ENCODE measurements at regions not wholly inside any gene's neighbourhood (a gene's known extent, or its start where the extent isn't known, plus 50 kb on each side); places are given as distances from the start of the nearest gene placed in this dataset.

DNA sequence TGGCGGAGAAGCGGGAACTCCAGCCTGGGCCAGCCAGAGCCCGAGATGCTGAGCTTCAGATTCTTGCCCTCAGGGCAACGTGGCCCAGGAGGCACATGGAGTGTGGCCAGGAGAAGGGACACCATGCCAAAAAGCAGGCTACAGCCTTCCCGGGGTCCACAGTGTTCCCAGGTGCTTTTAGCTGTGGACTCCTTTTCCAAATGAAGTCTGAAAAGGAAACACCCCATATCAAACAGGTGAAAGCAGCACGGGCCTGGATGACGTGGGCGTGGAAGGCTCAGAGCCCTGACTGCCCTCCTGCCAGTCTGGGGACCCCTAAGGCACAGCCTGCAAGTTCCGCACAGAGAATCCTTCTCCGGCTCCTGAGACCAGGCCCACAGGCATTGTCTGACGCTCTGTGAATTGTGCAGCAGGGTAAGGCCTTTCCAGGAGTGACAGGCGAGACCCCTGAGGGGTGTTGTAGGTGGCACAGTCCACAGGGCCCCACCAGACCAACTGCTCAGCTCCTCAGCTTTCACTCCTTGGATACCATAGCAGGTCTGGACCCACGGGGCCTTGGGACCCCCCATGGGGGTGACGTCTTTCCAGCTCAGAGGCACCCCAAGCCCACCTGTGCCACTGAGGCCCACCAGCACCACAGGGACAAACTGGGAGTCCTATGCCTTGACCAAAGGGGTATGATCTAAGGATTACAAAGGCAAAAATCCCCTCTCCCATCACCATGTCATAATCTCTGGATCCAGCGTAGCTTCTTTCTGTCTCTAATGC, 69.6 kb upstream of the RAB6C start:
- no peak for DNase-seq (ENCODE audit: low read depth)
- H3K4me3 ChIP-seq (ENCODE audit: low read depth, low read length) = no peak overlapping the region
- TF ChIP-seq, protein P1, sequence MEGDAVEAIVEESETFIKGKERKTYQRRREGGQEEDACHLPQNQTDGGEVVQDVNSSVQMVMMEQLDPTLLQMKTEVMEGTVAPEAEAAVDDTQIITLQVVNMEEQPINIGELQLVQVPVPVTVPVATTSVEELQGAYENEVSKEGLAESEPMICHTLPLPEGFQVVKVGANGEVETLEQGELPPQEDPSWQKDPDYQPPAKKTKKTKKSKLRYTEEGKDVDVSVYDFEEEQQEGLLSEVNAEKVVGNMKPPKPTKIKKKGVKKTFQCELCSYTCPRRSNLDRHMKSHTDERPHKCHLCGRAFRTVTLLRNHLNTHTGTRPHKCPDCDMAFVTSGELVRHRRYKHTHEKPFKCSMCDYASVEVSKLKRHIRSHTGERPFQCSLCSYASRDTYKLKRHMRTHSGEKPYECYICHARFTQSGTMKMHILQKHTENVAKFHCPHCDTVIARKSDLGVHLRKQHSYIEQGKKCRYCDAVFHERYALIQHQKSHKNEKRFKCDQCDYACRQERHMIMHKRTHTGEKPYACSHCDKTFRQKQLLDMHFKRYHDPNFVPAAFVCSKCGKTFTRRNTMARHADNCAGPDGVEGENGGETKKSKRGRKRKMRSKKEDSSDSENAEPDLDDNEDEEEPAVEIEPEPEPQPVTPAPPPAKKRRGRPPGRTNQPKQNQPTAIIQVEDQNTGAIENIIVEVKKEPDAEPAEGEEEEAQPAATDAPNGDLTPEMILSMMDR (conservative IDR thresholded peaks at IDR 0.05; ENCODE audit: low read depth, low read length) = no peak

DNA sequence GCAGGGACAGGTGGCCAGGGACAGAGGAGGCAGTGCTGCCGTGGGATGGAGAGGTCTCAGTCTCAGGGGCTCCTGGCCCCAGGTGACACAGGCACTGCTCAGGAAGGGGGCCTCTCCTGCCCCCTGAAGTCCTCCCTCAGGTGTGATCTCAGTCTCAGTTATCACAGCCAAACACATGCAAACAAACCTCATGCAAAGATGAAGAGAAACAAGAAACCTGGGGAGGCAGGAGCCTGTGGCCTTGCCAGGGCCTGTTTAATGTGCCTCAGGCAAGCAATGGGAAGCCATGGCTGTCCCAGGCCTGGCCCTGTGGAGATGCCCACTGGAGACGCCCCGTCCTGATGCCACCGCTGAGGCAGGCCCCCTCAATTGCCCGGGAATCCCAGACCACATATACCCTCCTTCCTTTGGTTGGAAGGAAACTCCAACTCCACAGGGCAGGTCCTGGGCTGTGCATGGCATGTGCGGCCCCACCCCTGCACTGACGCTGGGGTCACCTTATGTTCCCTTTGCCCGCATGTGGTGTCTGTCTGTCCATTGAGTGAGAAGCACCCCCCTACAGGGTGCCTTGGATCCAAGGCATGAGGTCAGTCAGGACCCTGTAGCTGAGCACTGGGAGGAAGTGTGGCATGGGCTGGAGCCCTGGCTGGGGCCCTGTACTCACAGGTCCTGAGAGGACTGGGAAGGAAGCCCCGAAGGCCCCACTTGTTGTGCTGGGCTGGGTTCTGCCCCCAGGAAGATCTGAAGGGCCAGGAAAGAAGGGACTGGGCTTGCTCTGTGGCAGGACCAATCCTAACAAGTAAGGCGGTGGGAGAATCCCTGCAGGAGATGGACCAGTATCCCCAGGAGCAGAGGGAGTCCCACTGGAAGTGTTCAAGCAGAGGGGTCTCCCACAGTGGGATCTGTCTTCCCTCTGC, 68.8 kb upstream of the RAB6C start:
- TF ChIP-seq, protein P1 (conservative IDR thresholded peaks at IDR 0.05; ENCODE audit: low read depth, low read length) = no peak
- DNase-seq (ENCODE audit: low read depth) = no peak

DNA sequence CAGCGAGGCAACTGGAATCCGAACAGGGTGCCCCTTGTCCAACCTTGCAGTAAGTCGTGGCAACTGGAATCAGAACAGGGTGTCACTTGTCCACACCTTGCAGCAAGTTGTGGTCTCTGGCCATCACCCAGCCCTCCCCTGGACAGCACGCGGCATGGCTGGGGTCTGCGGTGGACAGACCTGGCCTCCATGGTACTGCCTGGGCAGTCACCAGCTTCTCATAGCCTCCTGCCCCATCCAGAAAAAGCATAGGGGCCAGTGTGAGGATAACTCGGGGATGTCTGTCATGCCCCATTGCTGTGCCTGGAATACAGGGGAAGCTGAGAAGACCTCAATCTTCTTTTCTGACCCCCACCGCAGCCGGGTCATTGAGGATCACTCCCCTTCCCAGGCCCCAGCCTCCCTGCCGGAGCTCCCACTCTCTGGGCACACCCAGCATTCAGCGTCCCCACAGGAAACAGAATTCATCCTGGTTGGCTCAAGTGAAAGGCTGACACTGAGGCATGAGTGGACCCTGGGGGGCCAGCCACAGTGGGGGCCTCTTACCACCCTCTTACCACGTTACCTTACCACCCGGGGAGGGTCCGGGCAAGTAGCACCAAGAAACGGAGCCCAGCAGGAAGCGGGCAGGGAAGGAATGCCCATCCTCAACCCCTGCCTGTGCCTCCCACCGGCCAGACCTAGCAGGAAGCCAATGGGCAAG, 68.0 kb upstream of the RAB6C start:
- H3K4me3 ChIP-seq (ENCODE audit: low read depth, low read length) = no peak overlapping the region
- DNase-seq (ENCODE audit: low read depth) = no peak
- TF ChIP-seq, protein P1 (conservative IDR thresholded peaks at IDR 0.05; ENCODE audit: low read depth, low read length) = no peak

More for the DNA sequence above, 68.8 kb upstream of the RAB6C start:
- H3K4me3 ChIP-seq (ENCODE audit: low read depth, low read length) = no peak overlapping the region

DNA sequence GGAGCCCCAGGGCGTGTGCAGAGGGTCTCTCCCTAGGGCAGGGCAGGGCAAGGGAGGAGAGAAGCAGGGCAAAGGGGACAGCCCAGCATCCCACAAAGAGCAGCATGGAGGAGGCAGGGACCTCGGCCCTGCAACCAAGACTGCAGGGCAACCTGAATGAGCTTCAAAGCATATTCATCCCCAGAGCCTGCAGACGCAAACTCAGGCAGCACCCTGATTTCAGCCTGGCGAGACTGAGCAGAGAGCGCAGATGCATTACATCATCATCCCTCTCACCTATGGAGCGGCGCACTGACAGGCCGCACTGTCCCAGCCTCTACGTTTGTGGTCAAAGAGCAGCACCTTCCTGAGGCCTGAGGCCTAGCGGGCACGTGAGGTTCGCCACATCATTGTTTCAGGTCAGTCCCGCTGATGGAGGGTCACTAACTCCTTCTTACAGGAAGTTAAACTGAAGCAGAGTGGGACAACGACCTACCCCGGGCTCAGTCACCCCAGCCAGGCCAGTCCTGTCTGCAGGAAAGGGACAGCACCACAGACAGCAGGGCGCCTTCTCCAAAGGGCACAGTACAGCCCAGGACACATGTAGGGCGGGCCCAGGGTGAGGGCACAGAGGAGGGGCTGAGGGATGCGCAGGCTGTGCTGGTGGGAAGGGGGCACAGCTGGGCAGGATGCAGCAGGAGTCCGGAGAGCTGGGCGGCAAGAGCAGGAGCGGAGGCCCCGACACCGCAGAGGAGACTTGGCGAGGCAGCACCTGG, 67.2 kb upstream of the RAB6C start:
- TF ChIP-seq, protein P1 (conservative IDR thresholded peaks at IDR 0.05; ENCODE audit: low read depth, low read length) = no peak
- no peak overlapping the region for H3K4me3 ChIP-seq (ENCODE audit: low read depth, low read length)
- DNase-seq (ENCODE audit: low read depth) = no peak

DNA sequence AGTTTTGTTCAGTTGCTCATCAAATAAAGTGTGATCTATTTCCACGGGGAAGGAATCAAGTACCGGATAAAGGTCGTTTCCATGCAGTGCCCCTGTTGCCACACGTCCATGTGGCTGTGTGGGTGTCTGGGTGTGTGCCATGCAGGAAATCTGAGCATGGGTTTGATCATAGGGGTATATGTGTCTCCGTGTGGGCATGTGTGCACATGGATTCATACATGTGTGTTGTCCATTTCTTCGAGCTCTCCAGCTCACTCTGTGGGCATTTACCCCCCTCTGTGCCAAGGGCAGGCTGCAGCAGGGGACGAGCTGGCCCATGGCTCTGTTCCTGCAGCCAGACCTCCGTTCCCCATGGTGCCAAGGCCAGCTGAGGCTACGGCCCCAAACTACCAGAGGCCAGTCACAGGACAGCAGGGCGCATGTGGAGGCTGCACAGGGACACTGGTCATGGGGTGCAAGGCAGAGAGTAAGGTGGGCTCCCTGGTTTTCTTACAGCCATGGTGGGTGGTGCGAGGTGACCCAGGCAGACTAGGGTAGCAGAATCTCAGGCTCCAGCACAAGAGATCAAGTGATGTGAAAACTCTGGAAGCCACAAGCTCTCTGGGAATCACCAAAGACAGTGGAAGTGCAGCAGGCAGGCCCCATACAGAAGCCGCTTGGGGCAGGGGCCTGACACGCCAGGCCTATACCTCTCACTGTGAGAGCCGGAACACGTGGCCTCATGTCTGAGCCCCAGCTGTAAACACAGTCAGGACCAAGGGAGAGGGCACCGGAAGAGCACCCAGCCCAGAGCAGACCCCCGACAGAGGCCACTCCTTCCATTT, 66.4 kb upstream of the RAB6C start:
- H3K4me3 ChIP-seq (ENCODE audit: low read depth, low read length) = no peak overlapping the region
- DNase-seq (ENCODE audit: low read depth) = no peak
- TF ChIP-seq, protein P1 (conservative IDR thresholded peaks at IDR 0.05; ENCODE audit: low read depth, low read length) = no peak

Measured in choroid plexus epithelial cell (primary cell).